ENCODE measurements at regions not wholly inside any gene's neighbourhood (a gene's known extent, or its start where the extent isn't known, plus 50 kb on each side); places are given as distances from the start of the nearest gene placed in this dataset.

DNA sequence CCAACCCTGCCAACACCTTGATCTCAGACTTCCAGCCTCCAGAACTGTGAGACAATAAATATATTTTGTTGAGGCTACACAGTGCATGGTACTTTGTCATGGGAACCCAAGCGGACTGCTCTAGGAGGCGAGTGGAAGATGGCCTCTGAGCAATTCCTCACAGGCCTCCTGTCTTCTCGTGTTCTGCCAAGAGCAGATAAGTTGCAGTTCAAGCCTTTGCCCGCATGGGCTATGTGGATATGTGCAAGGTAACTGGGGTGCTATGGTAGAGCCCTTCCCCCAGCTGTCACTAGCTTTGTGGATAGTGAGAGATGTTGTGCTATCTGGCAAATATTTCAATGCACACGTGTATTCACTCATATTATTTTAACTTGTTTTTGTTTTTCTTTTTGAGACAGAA lies 156.0 kb upstream of the BCOR start:
- H3K9me3 Mint-ChIP-seq: no peaks in the 10 kb centered on the region
- H3K4me3 Mint-ChIP-seq: no peak overlapping the region
- H3K27me3 Mint-ChIP-seq: no peaks in the 10 kb centered on the region
- ATAC-seq (ENCODE audit: poor library complexity) (no peak), DNase-seq (no peak)
- intact Hi-C loops (cut with DNase I, micrococcal nuclease): no loop called here
- no peak for TF ChIP-seq CTCF (IDR thresholded peaks at IDR 0.05)
- H3K4me1 Mint-ChIP-seq (ENCODE audit: low read depth): no peaks in the 10 kb centered on the region
- H3K4me1 ChIP-seq (ENCODE audit: insufficient read depth, low read length): no peaks in the 10 kb centered on the region
- POLR2A ChIA-PET: no interaction called here
- H3K27ac ChIP-seq (ENCODE audit: low read depth in 1 of 2, low read length in 2 of 2): no peak overlapping the region
- H3K36me3 ChIP-seq (ENCODE audit: insufficient read depth, low read length): no peaks in the 10 kb centered on the region
- H3K4me3 ChIP-seq (ENCODE audit: low read length): no peak overlapping the region
- CTCF ChIA-PET: no interaction called here
- H3K36me3 Mint-ChIP-seq (ENCODE audit: low read depth): no peaks in the 10 kb centered on the region
- H3K27ac Mint-ChIP-seq: no peak overlapping the region
- H3K9me3 ChIP-seq (ENCODE audit: control insufficient read depth in 1 of 2, insufficient read depth in 1 of 2, low read length in 2 of 2): no peaks in the 10 kb centered on the region
- no peaks in the 10 kb centered on the region for H3K27me3 ChIP-seq (ENCODE audit: control insufficient read depth in 1 of 2, insufficient read depth in 2 of 2, low read length in 2 of 2)

DNA sequence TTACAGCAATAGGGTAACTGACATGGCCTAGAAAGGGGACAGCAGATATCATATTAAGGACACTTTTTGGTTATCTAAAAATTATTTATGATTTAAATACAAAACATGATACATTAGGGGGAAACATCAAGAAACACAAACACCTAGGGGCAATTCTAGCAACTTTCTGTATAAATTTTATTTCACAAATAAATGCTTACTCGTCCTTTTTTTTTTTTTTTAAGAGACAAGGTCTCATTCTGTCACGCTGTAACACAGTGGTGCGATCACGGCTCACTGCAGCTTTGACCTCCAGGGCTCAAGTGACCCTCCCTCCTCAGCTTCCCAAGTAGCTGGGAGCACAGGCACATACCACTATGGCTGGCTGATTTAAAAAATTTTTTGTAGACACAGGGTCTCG lies 151.8 kb upstream of the BCOR start:
- Histone ChIP-seq H3K27me3 (ENCODE audit: control insufficient read depth in 1 of 2, insufficient read depth in 2 of 2, low read length in 2 of 2) (no peaks in the 10 kb centered on the region), H3K4me1 (ENCODE audit: insufficient read depth, low read length) (peaks cover 10% of the 10 kb centered on the region), H3K4me3 (ENCODE audit: low read length) (no peak overlapping the region), H3K9me3 (ENCODE audit: control insufficient read depth in 1 of 2, insufficient read depth in 1 of 2, low read length in 2 of 2) (no peaks in the 10 kb centered on the region), H3K36me3 (ENCODE audit: insufficient read depth, low read length) (no peaks in the 10 kb centered on the region), H3K27ac (ENCODE audit: low read depth in 1 of 2, low read length in 2 of 2) (no peak overlapping the region)
- no peaks in the 10 kb centered on the region for H3K36me3 Mint-ChIP-seq (ENCODE audit: low read depth)
- H3K4me3 Mint-ChIP-seq: no peak overlapping the region
- ATAC-seq (ENCODE audit: poor library complexity) (no peak), DNase-seq (no peak)
- H3K27me3 Mint-ChIP-seq: no peaks in the 10 kb centered on the region
- POLR2A ChIA-PET: no interaction called here
- CTCF ChIA-PET: no interaction called here
- TF ChIP-seq CTCF (IDR thresholded peaks at IDR 0.05): no peak
- no peak overlapping the region for H3K27ac Mint-ChIP-seq
- intact Hi-C loops (cut with DNase I, micrococcal nuclease): no loop called here
- no peaks in the 10 kb centered on the region for H3K9me3 Mint-ChIP-seq
- H3K4me1 Mint-ChIP-seq (ENCODE audit: low read depth): peaks cover 13% of the 10 kb centered on the region

DNA sequence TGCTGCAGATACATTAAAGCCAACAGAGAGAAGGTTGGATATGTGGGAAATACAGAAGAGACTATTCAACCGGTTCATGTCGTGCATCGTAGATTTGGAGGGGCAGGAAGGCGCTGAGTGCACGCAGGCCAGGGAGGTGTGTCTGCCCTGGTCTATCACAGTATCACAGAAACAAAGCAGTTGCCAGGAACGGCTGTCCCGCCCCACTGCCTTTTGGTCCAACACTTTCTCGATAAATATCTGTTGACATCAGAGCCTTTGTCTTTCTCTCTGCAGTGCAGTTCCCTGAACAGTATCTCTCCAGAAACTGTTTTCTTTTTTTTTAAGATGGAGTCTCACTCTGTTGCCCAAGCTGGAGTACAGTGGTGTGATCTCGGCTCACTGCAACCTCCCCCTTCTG lies 151.1 kb upstream of the BCOR start:
- ChIA-PET POLR2A (no interaction called here), CTCF (no interaction called here)
- peaks cover 13% of the 10 kb centered on the region for H3K4me1 Mint-ChIP-seq (ENCODE audit: low read depth)
- no peak overlapping the region for H3K4me3 Mint-ChIP-seq
- no peak overlapping the region for H3K27ac ChIP-seq (ENCODE audit: low read depth in 1 of 2, low read length in 2 of 2)
- intact Hi-C loops (cut with DNase I, micrococcal nuclease): no loop called here
- no peak for TF ChIP-seq CTCF (IDR thresholded peaks at IDR 0.05)
- peaks cover 10% of the 10 kb centered on the region for H3K4me1 ChIP-seq (ENCODE audit: insufficient read depth, low read length)
- no peaks in the 10 kb centered on the region for H3K36me3 ChIP-seq (ENCODE audit: insufficient read depth, low read length)
- H3K27me3 Mint-ChIP-seq: no peaks in the 10 kb centered on the region
- ATAC-seq (ENCODE audit: poor library complexity) (no peak), DNase-seq (no peak)
- H3K27me3 ChIP-seq (ENCODE audit: control insufficient read depth in 1 of 2, insufficient read depth in 2 of 2, low read length in 2 of 2): no peaks in the 10 kb centered on the region
- no peak overlapping the region for H3K27ac Mint-ChIP-seq
- H3K9me3 ChIP-seq (ENCODE audit: control insufficient read depth in 1 of 2, insufficient read depth in 1 of 2, low read length in 2 of 2): no peaks in the 10 kb centered on the region
- H3K9me3 Mint-ChIP-seq: no peaks in the 10 kb centered on the region
- no peaks in the 10 kb centered on the region for H3K36me3 Mint-ChIP-seq (ENCODE audit: low read depth)
- no peak overlapping the region for H3K4me3 ChIP-seq (ENCODE audit: low read length)
